Mucosa of rectum (tissue), 2 donors: ENCODE measurements at regions not wholly inside any gene's neighbourhood (a gene's known extent, or its start where the extent isn't known, plus 50 kb on each side); places are given as distances from the start of the nearest gene placed in this dataset.

Experiments
- H3K27ac ChIP-seq, 2 donors: one replicate each; pipeline ENCODE4 v1.7.0; 2013; ENCODE audit warnings: inconsistent platforms in 2 of 2, low read depth in 2 of 2, low read length in 2 of 2
- H3K27me3 ChIP-seq, 2 donors: one replicate each; pipeline ENCODE4 v1.7.0; 2013; ENCODE audit warnings: low read length in 2 of 2; ENCODE audit not compliant: control insufficient read depth in 2 of 2, insufficient read depth in 2 of 2
- H3K36me3 ChIP-seq, 2 donors: one replicate each; pipeline ENCODE4 v1.7.0; 2013; ENCODE audit warnings: low read length in 2 of 2; ENCODE audit not compliant: control insufficient read depth in 2 of 2, insufficient read depth in 2 of 2
- H3K4me1 ChIP-seq, 2 donors: one replicate each; pipeline ENCODE4 v1.7.0; 2013; ENCODE audit warnings: low read length in 2 of 2, mild to moderate bottlenecking in 1 of 2; ENCODE audit not compliant: control insufficient read depth in 2 of 2, insufficient read depth in 2 of 2
- H3K4me3 ChIP-seq, 2 donors: one replicate each; pipeline ENCODE4 v1.7.0; 2013; ENCODE audit warnings: low read length in 2 of 2
- H3K9ac ChIP-seq, 2 donors: one replicate each; pipeline ENCODE4 v1.7.0; 2013; ENCODE audit warnings: low read length in 2 of 2, low read depth in 1 of 2, mild to moderate bottlenecking in 1 of 2
- H3K9me3 ChIP-seq, 2 donors: one replicate each; pipeline ENCODE4 v1.7.0; 2013; ENCODE audit warnings: low read length in 2 of 2; ENCODE audit not compliant: control insufficient read depth in 2 of 2
- donor health status: healthy.
- donor health status: Normal muscosa, but diverticular disease.

DNA sequence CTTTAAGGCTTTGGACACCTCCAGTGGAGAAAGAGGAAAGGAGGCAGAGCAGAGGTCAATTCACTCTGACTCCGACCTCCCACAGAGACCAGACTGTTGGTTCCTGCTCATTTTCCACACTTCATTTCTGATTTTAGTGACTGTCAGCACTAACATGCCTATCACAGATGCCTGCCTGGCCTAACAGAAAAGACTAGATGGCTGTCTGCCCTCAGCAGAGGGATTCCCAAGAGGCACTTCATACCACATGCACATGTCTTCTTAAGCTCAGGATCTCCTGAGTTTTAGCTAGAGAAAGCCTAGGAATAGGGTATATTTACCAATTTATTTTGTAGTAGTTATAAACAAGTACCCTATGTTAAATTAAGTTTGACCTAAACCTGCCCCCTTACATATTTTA lies 336.0 kb downstream of the ENC1 start:
- Histone ChIP-seq H3K9ac (no peak overlapping the region), H3K36me3 (no peaks in the 10 kb centered on the region), H3K4me1 (no peaks in the 10 kb centered on the region), H3K4me3 (no peak overlapping the region), H3K27me3 (no peaks in the 10 kb centered on the region), H3K9me3 (no peaks in the 10 kb centered on the region), H3K27ac (no peak overlapping the region)

GRCh38 chr5:74303578-74303977 lies 336.9 kb downstream of the ENC1 start:
- H3K27me3 ChIP-seq, result no peaks in the 10 kb centered on the region
- no peak overlapping the region for H3K4me3 ChIP-seq
- no peak overlapping the region for H3K9ac ChIP-seq
- no peak overlapping the region for H3K27ac ChIP-seq
- no peaks in the 10 kb centered on the region for H3K4me1 ChIP-seq
- H3K9me3 ChIP-seq, result no peaks in the 10 kb centered on the region
- no peaks in the 10 kb centered on the region for H3K36me3 ChIP-seq

GRCh38 chr5:74301576-74301975 lies 339.0 kb downstream of the ENC1 start:
- no peak overlapping the region for H3K9ac ChIP-seq

DNA sequence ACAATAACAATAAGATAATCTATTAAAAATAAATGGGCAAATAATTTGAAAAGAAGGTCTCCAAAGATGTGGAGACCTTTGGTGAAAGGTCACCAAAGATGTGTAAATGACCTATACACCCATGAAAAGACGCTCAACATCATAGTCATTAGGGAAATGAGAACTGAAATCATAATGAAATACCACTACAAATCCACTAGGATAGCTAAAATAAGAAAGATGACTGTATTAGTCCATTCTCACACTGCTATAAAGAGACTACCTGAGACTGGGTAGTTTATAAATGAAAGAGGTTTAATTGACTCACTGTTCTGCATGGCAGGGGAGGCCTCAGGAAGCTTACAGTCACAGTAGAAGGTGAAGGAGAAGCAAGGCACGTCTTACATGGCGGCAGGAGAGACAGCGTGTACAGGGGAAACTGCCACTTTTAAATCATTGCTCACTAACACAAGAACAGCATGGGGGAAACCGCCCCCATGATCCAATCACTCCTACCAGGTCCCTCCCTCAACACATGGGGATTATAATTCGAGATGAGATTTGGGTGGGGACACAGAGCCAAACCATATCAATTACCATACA lies 339.6 kb downstream of the ENC1 start:
- H3K27ac ChIP-seq, result no peak overlapping the region
- H3K4me1 ChIP-seq, result no peaks in the 10 kb centered on the region
- no peak overlapping the region for H3K9ac ChIP-seq
- no peaks in the 10 kb centered on the region for H3K36me3 ChIP-seq
- H3K9me3 ChIP-seq, result no peaks in the 10 kb centered on the region
- H3K4me3 ChIP-seq, result no peak overlapping the region
- H3K27me3 ChIP-seq, result no peaks in the 10 kb centered on the region

More at GRCh38 chr5:74301576-74301975, 339.0 kb downstream of the ENC1 start:
- H3K27me3 ChIP-seq, result no peaks in the 10 kb centered on the region
- no peaks in the 10 kb centered on the region for H3K36me3 ChIP-seq
- no peak overlapping the region for H3K4me3 ChIP-seq
- no peaks in the 10 kb centered on the region for H3K4me1 ChIP-seq
- no peaks in the 10 kb centered on the region for H3K9me3 ChIP-seq
- H3K27ac ChIP-seq, result no peak overlapping the region

GRCh38 chr5:74299833-74300232 lies 340.7 kb downstream of the ENC1 start:
- Histone ChIP-seq H3K27me3 (no peaks in the 10 kb centered on the region), H3K4me1 (no peaks in the 10 kb centered on the region), H3K27ac (no peak overlapping the region), H3K9ac (no peak overlapping the region), H3K4me3 (no peak overlapping the region), H3K36me3 (no peaks in the 10 kb centered on the region), H3K9me3 (no peaks in the 10 kb centered on the region)

DNA sequence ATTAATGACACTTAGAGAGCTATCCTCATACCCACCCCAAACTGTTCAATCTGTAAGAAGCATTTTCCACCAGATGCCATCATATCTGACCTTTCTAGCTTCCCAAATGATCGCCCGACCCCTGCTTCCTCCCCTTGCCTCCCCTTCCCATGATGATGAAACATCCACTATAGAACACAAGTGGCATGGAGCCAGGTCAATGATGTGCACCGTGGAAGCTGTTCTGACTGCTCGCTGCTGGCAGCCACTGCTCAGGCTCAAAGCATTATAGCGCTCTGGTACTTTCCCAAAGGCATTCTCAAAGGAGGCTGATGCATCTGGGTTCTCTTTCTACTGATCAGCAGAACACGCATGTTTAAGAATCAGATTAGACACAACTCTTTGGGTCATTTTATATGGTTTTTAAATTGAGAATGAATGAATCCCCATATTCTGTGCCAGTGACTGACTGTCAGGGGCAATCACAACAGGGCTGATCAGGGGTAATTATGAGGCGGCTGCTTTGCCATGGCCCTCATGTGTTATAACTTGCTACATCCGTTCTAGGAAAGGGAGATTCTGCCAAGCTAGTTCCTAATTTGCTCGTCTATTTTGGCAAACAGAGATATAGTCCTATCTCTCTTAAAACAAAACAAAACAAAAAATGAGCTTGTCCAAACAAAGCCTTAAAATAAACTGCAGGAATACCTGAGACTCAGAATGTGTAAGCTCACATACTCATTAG lies 343.7 kb downstream of the ENC1 start:
- no peaks in the 10 kb centered on the region for H3K9me3 ChIP-seq
- H3K9ac ChIP-seq, result no peak overlapping the region
- no peaks in the 10 kb centered on the region for H3K36me3 ChIP-seq
- no peaks in the 10 kb centered on the region for H3K4me1 ChIP-seq
- no peak overlapping the region for H3K4me3 ChIP-seq
- H3K27me3 ChIP-seq, result no peaks in the 10 kb centered on the region
- H3K27ac ChIP-seq, result no peak overlapping the region

DNA sequence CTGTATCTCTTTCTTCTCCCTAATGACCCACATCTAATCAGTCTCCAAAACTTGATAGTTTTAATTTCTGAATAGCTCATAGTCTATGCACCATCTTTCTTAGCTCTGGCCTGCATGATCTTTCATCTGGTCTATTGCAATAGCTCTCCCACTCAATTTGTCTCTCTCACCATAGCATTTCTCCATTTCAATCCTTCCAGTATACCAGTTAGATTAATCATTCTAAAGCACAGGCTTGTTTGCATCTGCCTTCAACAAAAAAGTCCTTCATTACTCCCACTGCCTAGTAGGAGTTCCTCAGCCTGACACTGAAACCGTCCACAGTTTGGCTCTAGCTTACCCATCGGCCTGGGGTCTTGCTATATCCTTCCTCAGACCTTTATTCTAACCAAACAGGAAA lies 344.9 kb downstream of the ENC1 start:
- Histone ChIP-seq H3K27me3 (no peaks in the 10 kb centered on the region), H3K4me1 (no peaks in the 10 kb centered on the region), H3K9me3 (no peaks in the 10 kb centered on the region), H3K9ac (no peak overlapping the region), H3K36me3 (no peaks in the 10 kb centered on the region), H3K27ac (no peak overlapping the region), H3K4me3 (no peak overlapping the region)

DNA sequence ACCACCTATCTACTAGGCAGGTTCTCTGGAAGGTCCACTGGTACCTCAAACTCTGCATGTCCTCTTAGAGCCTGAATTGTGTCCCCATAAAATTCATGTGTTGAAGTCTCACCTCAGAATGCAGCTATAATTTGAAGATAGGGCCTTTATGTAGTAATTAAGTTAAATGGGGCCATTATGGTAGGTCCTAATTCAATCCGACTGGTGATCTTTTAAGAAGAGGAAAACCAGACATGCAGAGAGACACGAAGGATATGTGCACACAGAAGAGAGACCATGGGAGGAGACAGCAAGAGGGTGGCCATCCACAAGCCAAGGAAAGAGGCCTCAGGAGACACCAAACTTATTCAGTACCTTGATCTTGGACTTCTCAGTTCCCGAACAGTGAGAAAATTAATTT lies 345.4 kb downstream of the ENC1 start:
- Histone ChIP-seq H3K36me3 (no peaks in the 10 kb centered on the region), H3K27me3 (no peaks in the 10 kb centered on the region), H3K4me1 (no peaks in the 10 kb centered on the region), H3K9me3 (no peaks in the 10 kb centered on the region), H3K27ac (no peak overlapping the region), H3K9ac (no peak overlapping the region), H3K4me3 (no peak overlapping the region)

GRCh38 chr5:74294231-74294705 lies 346.3 kb downstream of the ENC1 start:
- no peaks in the 10 kb centered on the region for H3K9me3 ChIP-seq
- no peak overlapping the region for H3K9ac ChIP-seq
- H3K4me3 ChIP-seq, result no peak overlapping the region
- H3K36me3 ChIP-seq, result no peaks in the 10 kb centered on the region
- H3K27me3 ChIP-seq, result no peaks in the 10 kb centered on the region
- H3K4me1 ChIP-seq, result no peaks in the 10 kb centered on the region
- no peak overlapping the region for H3K27ac ChIP-seq

DNA sequence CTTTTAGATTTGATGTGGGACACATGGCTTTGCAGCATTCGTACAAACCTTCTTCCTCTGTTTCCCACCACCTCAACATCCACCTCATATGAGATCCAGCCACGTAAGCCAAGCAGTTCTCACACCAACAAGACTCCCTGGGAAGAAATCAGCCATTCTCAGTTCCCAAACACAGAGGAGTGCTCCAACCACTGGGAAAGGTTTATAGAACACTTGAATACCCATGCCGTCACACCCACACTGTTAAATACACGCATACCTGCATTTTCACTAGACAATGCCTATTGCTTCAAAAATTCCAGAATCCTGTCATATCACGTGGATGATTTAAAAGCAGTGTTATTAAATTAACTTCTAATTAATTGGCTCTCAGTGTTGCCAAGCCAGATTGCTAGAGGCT lies 347.3 kb downstream of the ENC1 start:
- H3K36me3 ChIP-seq, result no peaks in the 10 kb centered on the region
- H3K9me3 ChIP-seq, result no peaks in the 10 kb centered on the region
- no peak overlapping the region for H3K27ac ChIP-seq
- H3K27me3 ChIP-seq, result no peaks in the 10 kb centered on the region
- H3K9ac ChIP-seq, result no peak overlapping the region
- H3K4me3 ChIP-seq, result no peak overlapping the region
- H3K4me1 ChIP-seq, result no peaks in the 10 kb centered on the region
